ENCODE measurements at regions not wholly inside any gene's neighbourhood (a gene's known extent, or its start where the extent isn't known, plus 50 kb on each side); places are given as distances from the start of the nearest gene placed in this dataset.

- no peak for ATAC-seq
- BruUV-seq (replicated peaks) = no TSS peak
- no peaks in the 10 kb centered on the region for H3K4me1 ChIP-seq (ENCODE audit: control insufficient read depth, insufficient read depth, low read length)
- no peak overlapping the region for H3K27ac ChIP-seq (ENCODE audit: low read length)
- CTCF ChIA-PET = no interaction called here
- no peak overlapping the region for H3K4me3 ChIP-seq (ENCODE audit: low read depth in 2 of 2, low read length in 2 of 2)
- H3K36me3 ChIP-seq (ENCODE audit: control insufficient read depth, insufficient read depth, low read length) = no peaks in the 10 kb centered on the region
- in situ Hi-C loops (cut with HindIII; ENCODE audit: low pct_unique_long_range_greater_than_20kb, low sequenced_read_pairs) (no loop called here), intact Hi-C loops (cut with micrococcal nuclease; ENCODE audit: unreplicated experiment) (no loop called here)
- DNase-seq (ENCODE audit: low read depth, low spot score) = no peak
- H3K9me3 ChIP-seq (ENCODE audit: control insufficient read depth, insufficient read depth, low read depth, low read length) = no peaks in the 10 kb centered on the region
- H3K27me3 ChIP-seq (ENCODE audit: control insufficient read depth, insufficient read depth, low read length) = no peaks in the 10 kb centered on the region
- TF ChIP-seq POLR2AphosphoS5 (IDR thresholded peaks at IDR 0.05; ENCODE audit: low read depth, low read length) (no peak), SIN3A (IDR thresholded peaks at IDR 0.05; ENCODE audit: borderline replicate concordance, insufficient read depth, low read depth, low read length) (no peak), TCF7L2 (IDR thresholded peaks at IDR 0.05; ENCODE audit: low read depth, low read length) (no peak)
- TF ChIP-seq, protein P1, sequence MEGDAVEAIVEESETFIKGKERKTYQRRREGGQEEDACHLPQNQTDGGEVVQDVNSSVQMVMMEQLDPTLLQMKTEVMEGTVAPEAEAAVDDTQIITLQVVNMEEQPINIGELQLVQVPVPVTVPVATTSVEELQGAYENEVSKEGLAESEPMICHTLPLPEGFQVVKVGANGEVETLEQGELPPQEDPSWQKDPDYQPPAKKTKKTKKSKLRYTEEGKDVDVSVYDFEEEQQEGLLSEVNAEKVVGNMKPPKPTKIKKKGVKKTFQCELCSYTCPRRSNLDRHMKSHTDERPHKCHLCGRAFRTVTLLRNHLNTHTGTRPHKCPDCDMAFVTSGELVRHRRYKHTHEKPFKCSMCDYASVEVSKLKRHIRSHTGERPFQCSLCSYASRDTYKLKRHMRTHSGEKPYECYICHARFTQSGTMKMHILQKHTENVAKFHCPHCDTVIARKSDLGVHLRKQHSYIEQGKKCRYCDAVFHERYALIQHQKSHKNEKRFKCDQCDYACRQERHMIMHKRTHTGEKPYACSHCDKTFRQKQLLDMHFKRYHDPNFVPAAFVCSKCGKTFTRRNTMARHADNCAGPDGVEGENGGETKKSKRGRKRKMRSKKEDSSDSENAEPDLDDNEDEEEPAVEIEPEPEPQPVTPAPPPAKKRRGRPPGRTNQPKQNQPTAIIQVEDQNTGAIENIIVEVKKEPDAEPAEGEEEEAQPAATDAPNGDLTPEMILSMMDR (IDR thresholded peaks at IDR 0.05) = no peak
- TF ChIP-seq, protein P2, sequence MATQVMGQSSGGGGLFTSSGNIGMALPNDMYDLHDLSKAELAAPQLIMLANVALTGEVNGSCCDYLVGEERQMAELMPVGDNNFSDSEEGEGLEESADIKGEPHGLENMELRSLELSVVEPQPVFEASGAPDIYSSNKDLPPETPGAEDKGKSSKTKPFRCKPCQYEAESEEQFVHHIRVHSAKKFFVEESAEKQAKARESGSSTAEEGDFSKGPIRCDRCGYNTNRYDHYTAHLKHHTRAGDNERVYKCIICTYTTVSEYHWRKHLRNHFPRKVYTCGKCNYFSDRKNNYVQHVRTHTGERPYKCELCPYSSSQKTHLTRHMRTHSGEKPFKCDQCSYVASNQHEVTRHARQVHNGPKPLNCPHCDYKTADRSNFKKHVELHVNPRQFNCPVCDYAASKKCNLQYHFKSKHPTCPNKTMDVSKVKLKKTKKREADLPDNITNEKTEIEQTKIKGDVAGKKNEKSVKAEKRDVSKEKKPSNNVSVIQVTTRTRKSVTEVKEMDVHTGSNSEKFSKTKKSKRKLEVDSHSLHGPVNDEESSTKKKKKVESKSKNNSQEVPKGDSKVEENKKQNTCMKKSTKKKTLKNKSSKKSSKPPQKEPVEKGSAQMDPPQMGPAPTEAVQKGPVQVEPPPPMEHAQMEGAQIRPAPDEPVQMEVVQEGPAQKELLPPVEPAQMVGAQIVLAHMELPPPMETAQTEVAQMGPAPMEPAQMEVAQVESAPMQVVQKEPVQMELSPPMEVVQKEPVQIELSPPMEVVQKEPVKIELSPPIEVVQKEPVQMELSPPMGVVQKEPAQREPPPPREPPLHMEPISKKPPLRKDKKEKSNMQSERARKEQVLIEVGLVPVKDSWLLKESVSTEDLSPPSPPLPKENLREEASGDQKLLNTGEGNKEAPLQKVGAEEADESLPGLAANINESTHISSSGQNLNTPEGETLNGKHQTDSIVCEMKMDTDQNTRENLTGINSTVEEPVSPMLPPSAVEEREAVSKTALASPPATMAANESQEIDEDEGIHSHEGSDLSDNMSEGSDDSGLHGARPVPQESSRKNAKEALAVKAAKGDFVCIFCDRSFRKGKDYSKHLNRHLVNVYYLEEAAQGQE (IDR thresholded peaks at IDR 0.05; ENCODE audit: insufficient read depth in 1 of 2, low read depth in 2 of 2, low read length in 1 of 2) = no peak
- POLR2A ChIA-PET = no interaction called here
These were observed 382.2 kb upstream of the IGFBP7 start for GRCh38 chr4:57492251-57492878.

GRCh38 chr4:57491388-57491787 is 381.2 kb upstream of the IGFBP7 start:
- ChIA-PET POLR2A (no interaction called here), CTCF (no interaction called here)
- intact Hi-C loops (cut with micrococcal nuclease; ENCODE audit: unreplicated experiment) = no loop called here
- no TSS peak for BruUV-seq (replicated peaks)
- TF ChIP-seq SIN3A (IDR thresholded peaks at IDR 0.05; ENCODE audit: borderline replicate concordance, insufficient read depth, low read depth, low read length) (no peak), TCF7L2 (IDR thresholded peaks at IDR 0.05; ENCODE audit: low read depth, low read length) (no peak), POLR2AphosphoS5 (IDR thresholded peaks at IDR 0.05; ENCODE audit: low read depth, low read length) (no peak)
- TF ChIP-seq, protein P2 (IDR thresholded peaks at IDR 0.05; ENCODE audit: insufficient read depth in 1 of 2, low read depth in 2 of 2, low read length in 1 of 2) = no peak
- TF ChIP-seq, protein P1 (IDR thresholded peaks at IDR 0.05) = no peak
- no peak for DNase-seq (ENCODE audit: low read depth, low spot score)
- H3K4me3 ChIP-seq (ENCODE audit: low read depth in 2 of 2, low read length in 2 of 2) = no peak overlapping the region
- H3K4me1 ChIP-seq (ENCODE audit: control insufficient read depth, insufficient read depth, low read length) = no peaks in the 10 kb centered on the region
- ATAC-seq = no peak
- no peaks in the 10 kb centered on the region for H3K9me3 ChIP-seq (ENCODE audit: control insufficient read depth, insufficient read depth, low read depth, low read length)
- H3K27me3 ChIP-seq (ENCODE audit: control insufficient read depth, insufficient read depth, low read length) = no peaks in the 10 kb centered on the region
- no peak overlapping the region for H3K27ac ChIP-seq (ENCODE audit: low read length)
- H3K36me3 ChIP-seq (ENCODE audit: control insufficient read depth, insufficient read depth, low read length) = no peaks in the 10 kb centered on the region
- in situ Hi-C loops (cut with HindIII; ENCODE audit: low pct_unique_long_range_greater_than_20kb, low sequenced_read_pairs) = no loop called here
